Activated CD4-positive, alpha-beta T cell treated with anti-CD3 and anti-CD28 coated beads, Interleukin-2, Interleukin-4, amounts not matched to agents 100 ng/mL and 50 ng/mL, durations not matched to agents 16 hours and 8 hours (primary cell): ENCODE measurements at regions not wholly inside any gene's neighbourhood (a gene's known extent, or its start where the extent isn't known, plus 50 kb on each side); places are given as distances from the start of the nearest gene placed in this dataset.
"Not testable (repeated sequence)": the region's sequence is repeated elsewhere in the genome, so short reads cannot be mapped to it uniquely, and the experiment has no call there.

Experiments used
- DNase-seq: peaks from one replicate; pipeline ENCODE4 v3.0.0-alpha.2; 2020; ENCODE audit warnings: low spot score

- no peak for DNase-seq
Observed at GRCh38 chr3:166663194-166663593, 716.9 kb downstream of the ZBBX start.

GRCh38 chr3:166661621-166662020, 718.5 kb downstream of the ZBBX start:
- no peak for DNase-seq

GRCh38 chr3:166660962-166661361, 719.1 kb downstream of the ZBBX start:
- DNase-seq: no peak

GRCh38 chr3:166637984-166638530, 742.0 kb downstream of the ZBBX start:
- DNase-seq: no peak

- no peak for DNase-seq
Observed at GRCh38 chr3:166634091-166634746, 745.9 kb downstream of the ZBBX start.

GRCh38 chr3:166630190-166630589, 749.9 kb downstream of the ZBBX start:
- no peak for DNase-seq

- no peak for DNase-seq
Observed at GRCh38 chr3:166613365-166613764, 766.7 kb downstream of the ZBBX start.

GRCh38 chr3:166612761-166613160, 767.3 kb downstream of the ZBBX start:
- DNase-seq: not testable (repeated sequence)

- DNase-seq: no peak
Observed at GRCh38 chr3:166607933-166608521, 770.8 kb upstream of the BCHE start.

- DNase-seq: no peak
Observed at GRCh38 chr3:166606988-166607387, 769.8 kb upstream of the BCHE start.

GRCh38 chr3:166593776-166594175, 756.6 kb upstream of the BCHE start:
- DNase-seq: no peak

GRCh38 chr3:166582236-166582635, 745.0 kb upstream of the BCHE start:
- DNase-seq: no peak

GRCh38 chr3:166580561-166580960, 743.3 kb upstream of the BCHE start:
- no peak for DNase-seq

GRCh38 chr3:166575161-166575560, 737.9 kb upstream of the BCHE start:
- DNase-seq: no peak

- DNase-seq: not testable (repeated sequence)
Observed at GRCh38 chr3:166571686-166572085, 734.5 kb upstream of the BCHE start.

- DNase-seq: no peak
Observed at GRCh38 chr3:166570102-166570501, 732.9 kb upstream of the BCHE start.

GRCh38 chr3:166569589-166569988, 732.4 kb upstream of the BCHE start:
- DNase-seq: no peak

GRCh38 chr3:166560253-166560652, 723.0 kb upstream of the BCHE start:
- no peak for DNase-seq

- no peak for DNase-seq
Observed at GRCh38 chr3:166556955-166557354, 719.7 kb upstream of the BCHE start.

GRCh38 chr3:166554023-166554422, 716.8 kb upstream of the BCHE start:
- DNase-seq: no peak

- no peak for DNase-seq
Observed at GRCh38 chr3:166533740-166534139, 696.5 kb upstream of the BCHE start.

GRCh38 chr3:166531730-166532129, 694.5 kb upstream of the BCHE start:
- DNase-seq: no peak

- DNase-seq: no peak
Observed at GRCh38 chr3:166527325-166527724, 690.1 kb upstream of the BCHE start.

GRCh38 chr3:166526881-166527280, 689.7 kb upstream of the BCHE start:
- DNase-seq: no peak
